ENCODE measurements at regions not wholly inside any gene's neighbourhood (a gene's known extent, or its start where the extent isn't known, plus 50 kb on each side); places are given as distances from the start of the nearest gene placed in this dataset.

- no peak for TF ChIP-seq CTCF (IDR thresholded peaks at IDR 0.05)
- TF ChIP-seq POLR2A (IDR thresholded peaks at IDR 0.05), result no peak
These were observed 2136.1 kb upstream of the PCDH20 start for GRCh38 chr13:63551731-63552130.
